AG04449 (cell line): ENCODE measurements at regions not wholly inside any gene's neighbourhood (a gene's known extent, or its start where the extent isn't known, plus 50 kb on each side); places are given as distances from the start of the nearest gene placed in this dataset.

Experiments used
- CTCF ChIA-PET: fragments of 350-600 bp; formaldehyde crosslinking; extraction: SDS; loops from one replicate; lab custom pipeline; 2021; ENCODE audit warnings: antibody characterized with exemption; lab: Yijun Ruan, JAX
- POLR2A ChIA-PET: fragments of 400-600, 350-600 bp; formaldehyde crosslinking; extraction: SDS; loops from one replicate; lab custom pipeline; 2020; ENCODE audit warnings: antibody characterized with exemption, inconsistent platforms; lab: Yijun Ruan, JAX
- DNase-seq: peaks from one replicate; pipeline ENCODE4 v3.0.0-alpha.2; 2010; ENCODE audit warnings: low read depth, low spot score
- H3K4me3 ChIP-seq: 2 replicates; pipeline ENCODE4 v1.5.1; 2011; ENCODE audit warnings: low read depth, mild to moderate bottlenecking, control low read depth, low read length
- CTCF ChIP-seq: IDR thresholded peaks from one replicate; pipeline ENCODE4 v1.5.1; 2011; ENCODE audit warnings: mild to moderate bottlenecking, moderate library complexity, low read length, control low read depth, inconsistent platforms; ENCODE audit not compliant: insufficient read depth; ENCODE audit errors: missing control alignments

DNA sequence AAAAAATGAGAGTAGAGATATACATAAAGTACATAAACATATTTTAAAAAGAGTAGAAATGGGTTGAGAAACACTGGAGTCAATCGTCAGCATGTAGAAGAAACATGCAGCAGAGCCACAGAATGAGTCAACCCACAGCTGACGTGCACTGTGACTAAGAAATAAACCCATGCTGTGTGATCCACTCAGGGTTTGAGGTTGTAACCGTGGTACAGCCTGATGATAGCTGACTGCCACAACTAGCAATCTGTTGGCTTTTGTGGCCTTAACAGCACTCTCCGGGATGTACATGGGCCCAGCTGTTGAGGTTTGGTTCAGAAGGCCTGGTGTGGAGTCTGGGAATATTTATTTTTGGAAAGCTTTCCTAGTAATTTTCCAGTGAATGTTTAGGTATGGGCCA is 554.4 kb upstream of the MEX3C start:
- no peak for TF ChIP-seq CTCF
- DNase-seq: no peak
- POLR2A ChIA-PET: no interaction called here
- H3K4me3 ChIP-seq: no peak overlapping the region
- CTCF ChIA-PET: no interaction called here

GRCh38 chr18:51753365-51754057 is 556.0 kb upstream of the MEX3C start:
- CTCF ChIA-PET: no interaction called here
- TF ChIP-seq CTCF: no peak
- POLR2A ChIA-PET: no interaction called here
- DNase-seq: no peak
- no peak overlapping the region for H3K4me3 ChIP-seq

DNA sequence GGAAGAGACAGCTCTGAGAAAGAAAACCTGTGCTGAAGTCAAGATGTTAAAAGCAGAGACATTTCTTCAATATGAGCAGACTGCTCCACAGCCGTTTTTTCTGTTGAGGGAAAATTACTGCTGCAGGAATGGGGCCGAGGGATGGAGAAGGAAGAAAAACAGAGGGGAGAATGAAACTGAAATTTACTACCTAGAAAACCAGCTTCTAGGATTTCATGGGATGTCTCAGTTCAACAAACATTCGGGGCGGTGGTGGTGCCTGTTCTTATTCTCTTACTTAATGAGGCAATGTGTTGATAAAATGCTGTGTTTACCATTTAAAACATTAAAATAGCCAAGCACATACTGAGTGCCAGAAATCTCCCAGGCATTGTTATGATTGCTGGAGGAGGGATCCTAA is 557.1 kb upstream of the MEX3C start:
- DNase-seq: no peak
- ChIA-PET CTCF (no interaction called here), POLR2A (no interaction called here)
- no peak for TF ChIP-seq CTCF
- H3K4me3 ChIP-seq: no peak overlapping the region

GRCh38 chr18:51757255-51757924 is 559.9 kb upstream of the MEX3C start:
- ChIA-PET POLR2A (no interaction called here), CTCF (no interaction called here)
- DNase-seq: no peak
- TF ChIP-seq CTCF: no peak
- no peak overlapping the region for H3K4me3 ChIP-seq

DNA sequence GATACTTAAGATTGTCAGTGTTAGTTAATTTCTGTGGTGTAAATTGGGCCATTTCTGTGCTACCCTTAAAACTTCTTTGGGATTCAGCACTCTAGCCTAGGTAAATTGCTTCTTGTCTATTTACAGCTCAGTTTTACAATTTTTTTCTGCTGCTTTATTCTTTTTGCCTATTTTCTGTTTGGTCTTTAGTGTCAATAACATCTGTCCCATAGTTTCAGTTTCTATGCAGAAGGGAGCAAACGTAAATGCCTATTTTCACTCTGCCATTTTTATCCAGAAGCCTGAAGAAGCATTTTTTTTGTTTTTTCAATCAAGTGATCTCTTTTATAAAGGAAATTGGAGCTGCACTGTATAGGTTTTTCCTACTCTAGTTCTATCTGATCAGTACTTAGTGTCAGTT is 564.9 kb upstream of the MEX3C start:
- ChIA-PET POLR2A (no interaction called here), CTCF (no interaction called here)
- H3K4me3 ChIP-seq: no peak overlapping the region
- TF ChIP-seq CTCF: no peak
- DNase-seq: no peak

DNA sequence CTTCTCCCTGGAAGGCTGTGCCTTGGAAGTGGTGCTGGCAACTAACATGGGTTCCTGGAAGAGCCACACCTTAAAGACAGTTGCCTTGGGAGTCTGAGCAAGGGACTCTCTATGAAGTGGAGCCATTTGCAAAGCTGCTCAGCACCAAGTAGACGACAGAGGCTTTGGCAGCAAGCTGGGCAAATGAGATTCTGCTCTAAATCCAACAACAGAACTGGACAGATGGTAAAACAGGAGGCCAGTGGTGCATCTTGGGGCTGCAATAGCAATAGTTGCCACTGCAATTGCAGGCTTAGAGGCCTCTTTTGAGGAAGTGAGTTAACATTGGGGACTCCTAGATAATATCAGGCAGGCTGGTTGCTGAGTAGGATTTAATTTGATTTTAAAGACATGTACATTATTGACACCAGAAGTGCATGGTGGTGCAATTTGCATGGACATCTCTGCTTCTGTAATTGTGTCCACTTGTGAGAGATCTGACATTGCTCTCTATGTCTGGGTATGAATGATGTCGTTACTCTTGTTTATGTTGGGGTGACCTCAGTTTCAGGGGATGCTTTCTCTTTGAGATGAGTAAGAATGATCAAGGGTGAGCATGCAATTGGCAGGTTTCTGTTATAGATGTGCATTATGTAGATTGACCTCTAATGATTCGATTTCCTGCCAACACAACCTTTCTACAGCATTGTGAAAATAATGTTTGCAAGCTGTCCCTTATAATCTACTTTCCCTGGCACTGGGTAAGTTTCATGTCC is 568.3 kb upstream of the MEX3C start:
- H3K4me3 ChIP-seq: no peak overlapping the region
- TF ChIP-seq CTCF: no peak
- POLR2A ChIA-PET: no interaction called here
- DNase-seq: no peak
- CTCF ChIA-PET: no interaction called here
